HL-60 (cell line): ENCODE measurements at regions not wholly inside any gene's neighbourhood (a gene's known extent, or its start where the extent isn't known, plus 50 kb on each side); places are given as distances from the start of the nearest gene placed in this dataset.

ENCODE experiments used
- DNase-seq, 2 experiments: peaks; one replicate each; pipeline ENCODE4 v3.0.0-alpha.2; 2010 to 2020; ENCODE audit warnings: low read depth in 1 of 2, low spot score in 1 of 2
- H3K27ac ChIP-seq: fragments of 250-450 bp; sonication (Bioruptor Pico); replicated peaks from 2 replicates; pipeline ENCODE4 v1.5.1; 2020; ENCODE audit warnings: mild to moderate bottlenecking, moderate library complexity
- H3K27me3 ChIP-seq: fragments of 250-450 bp; sonication (Bioruptor Pico); 2 replicates; pipeline ENCODE4 v1.5.1; 2021; ENCODE audit warnings: mild to moderate bottlenecking, moderate library complexity; ENCODE audit not compliant: insufficient read depth, poor library complexity, severe bottlenecking
- H3K4me3 ChIP-seq: replicated peaks from 2 replicates; pipeline ENCODE4 v1.5.1; 2011; ENCODE audit warnings: mild to moderate bottlenecking, control low read depth, low read length; ENCODE audit not compliant: insufficient read depth
- CTCF ChIP-seq: IDR thresholded peaks from one replicate; pipeline ENCODE4 v1.5.1; 2011; ENCODE audit warnings: low read length, control low read depth, inconsistent platforms; ENCODE audit not compliant: insufficient read depth
- GABPA ChIP-seq: IDR thresholded peaks from 2 replicates; pipeline ENCODE4 v1.6.1; 2012; ENCODE audit warnings: low read depth
- POLR2AphosphoS5 ChIP-seq: IDR thresholded peaks from 2 replicates; pipeline ENCODE4 v1.6.1; 2012; ENCODE audit warnings: low read depth
- SPI1 ChIP-seq: IDR thresholded peaks from 2 replicates; pipeline ENCODE4 v1.6.1; 2012; ENCODE audit warnings: low read depth, mild to moderate bottlenecking, borderline replicate concordance
- TF ChIP-seq, protein P1 (sequence below): IDR thresholded peaks from 2 replicates; pipeline ENCODE4 v1.6.1; 2012; ENCODE audit warnings: low read depth; ENCODE audit not compliant: insufficient replicate concordance

DNA sequence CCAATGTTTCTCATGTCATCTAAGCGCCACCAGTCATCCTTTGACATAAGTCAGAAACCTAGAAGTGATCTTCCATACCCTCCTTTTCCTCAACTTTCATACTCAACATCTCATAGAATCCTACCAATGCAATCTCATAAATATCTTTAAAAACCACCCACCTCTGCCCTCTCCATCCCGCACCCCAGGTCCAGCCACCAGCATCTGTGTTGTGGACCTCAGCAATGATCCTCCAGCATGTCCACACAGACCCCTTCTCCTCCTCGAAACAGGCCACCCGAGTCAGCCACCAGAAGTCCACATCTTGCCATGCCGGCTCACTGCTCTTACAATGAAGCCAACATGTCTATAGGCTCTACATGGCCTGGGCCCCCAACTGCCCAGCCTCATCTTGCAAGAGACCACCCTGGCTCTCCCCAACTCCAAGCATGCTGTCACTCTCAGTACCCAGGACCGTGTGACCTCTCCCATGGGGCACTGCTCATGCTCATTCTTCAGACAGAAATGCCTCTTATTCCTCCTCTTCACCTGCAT is 636.7 kb upstream of the ID2 start:
- Histone ChIP-seq H3K4me3 (no peak overlapping the region), H3K27ac (no peak overlapping the region), H3K27me3 (no peaks in the 10 kb centered on the region)
- TF ChIP-seq CTCF (no peak), POLR2AphosphoS5 (no peak), GABPA (no peak), SPI1 (no peak)
- TF ChIP-seq, protein P1, sequence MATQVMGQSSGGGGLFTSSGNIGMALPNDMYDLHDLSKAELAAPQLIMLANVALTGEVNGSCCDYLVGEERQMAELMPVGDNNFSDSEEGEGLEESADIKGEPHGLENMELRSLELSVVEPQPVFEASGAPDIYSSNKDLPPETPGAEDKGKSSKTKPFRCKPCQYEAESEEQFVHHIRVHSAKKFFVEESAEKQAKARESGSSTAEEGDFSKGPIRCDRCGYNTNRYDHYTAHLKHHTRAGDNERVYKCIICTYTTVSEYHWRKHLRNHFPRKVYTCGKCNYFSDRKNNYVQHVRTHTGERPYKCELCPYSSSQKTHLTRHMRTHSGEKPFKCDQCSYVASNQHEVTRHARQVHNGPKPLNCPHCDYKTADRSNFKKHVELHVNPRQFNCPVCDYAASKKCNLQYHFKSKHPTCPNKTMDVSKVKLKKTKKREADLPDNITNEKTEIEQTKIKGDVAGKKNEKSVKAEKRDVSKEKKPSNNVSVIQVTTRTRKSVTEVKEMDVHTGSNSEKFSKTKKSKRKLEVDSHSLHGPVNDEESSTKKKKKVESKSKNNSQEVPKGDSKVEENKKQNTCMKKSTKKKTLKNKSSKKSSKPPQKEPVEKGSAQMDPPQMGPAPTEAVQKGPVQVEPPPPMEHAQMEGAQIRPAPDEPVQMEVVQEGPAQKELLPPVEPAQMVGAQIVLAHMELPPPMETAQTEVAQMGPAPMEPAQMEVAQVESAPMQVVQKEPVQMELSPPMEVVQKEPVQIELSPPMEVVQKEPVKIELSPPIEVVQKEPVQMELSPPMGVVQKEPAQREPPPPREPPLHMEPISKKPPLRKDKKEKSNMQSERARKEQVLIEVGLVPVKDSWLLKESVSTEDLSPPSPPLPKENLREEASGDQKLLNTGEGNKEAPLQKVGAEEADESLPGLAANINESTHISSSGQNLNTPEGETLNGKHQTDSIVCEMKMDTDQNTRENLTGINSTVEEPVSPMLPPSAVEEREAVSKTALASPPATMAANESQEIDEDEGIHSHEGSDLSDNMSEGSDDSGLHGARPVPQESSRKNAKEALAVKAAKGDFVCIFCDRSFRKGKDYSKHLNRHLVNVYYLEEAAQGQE: no peak
- no peak for DNase-seq

- DNase-seq: no peak
- no peak overlapping the region for H3K27ac ChIP-seq
- H3K27me3 ChIP-seq: no peaks in the 10 kb centered on the region
- H3K4me3 ChIP-seq: no peak overlapping the region
- TF ChIP-seq CTCF (no peak), GABPA (no peak), SPI1 (no peak), POLR2AphosphoS5 (no peak)
- TF ChIP-seq, protein P1: no peak
Measured at GRCh38 chr2:8046849-8047248, 635.0 kb upstream of the ID2 start.

DNA sequence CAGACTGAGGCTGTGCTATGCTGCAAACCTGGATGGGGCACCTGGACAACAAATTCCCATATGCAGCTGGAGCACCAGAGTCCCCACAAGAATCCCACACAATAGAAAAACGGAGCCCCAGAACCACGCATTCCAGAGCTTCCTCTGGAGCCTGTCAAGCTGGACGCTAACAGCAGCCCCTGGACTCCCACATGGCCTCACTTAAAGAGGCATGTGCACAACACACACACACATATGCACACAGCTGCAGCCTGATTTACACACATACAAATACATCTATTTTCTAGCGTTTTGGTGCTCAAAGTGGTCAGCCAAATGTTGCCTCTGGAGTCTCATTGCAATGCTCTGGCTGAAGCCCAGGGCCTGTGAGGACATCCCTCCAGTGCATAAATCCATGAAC is 632.7 kb upstream of the ID2 start:
- DNase-seq: no peak
- Histone ChIP-seq H3K27ac (no peak overlapping the region), H3K4me3 (no peak overlapping the region), H3K27me3 (no peaks in the 10 kb centered on the region)
- TF ChIP-seq POLR2AphosphoS5: no peak

GRCh38 chr2:8049851-8050571 is 631.8 kb upstream of the ID2 start:
- no peak for DNase-seq
- H3K27ac ChIP-seq: no peak overlapping the region
- no peak for TF ChIP-seq GABPA
- no peak for TF ChIP-seq CTCF
- no peak for TF ChIP-seq SPI1
- TF ChIP-seq POLR2AphosphoS5: no peak
- TF ChIP-seq, protein P1: no peak
- H3K4me3 ChIP-seq: no peak overlapping the region
- no peaks in the 10 kb centered on the region for H3K27me3 ChIP-seq
